Subcutaneous abdominal adipose tissue (tissue), 5 donors: ENCODE measurements at regions not wholly inside any gene's neighbourhood (a gene's known extent, or its start where the extent isn't known, plus 50 kb on each side); places are given as distances from the start of the nearest gene placed in this dataset.

Experiments used
- H3K27ac ChIP-seq: one replicate; pipeline ENCODE4 v1.7.0; 2013; ENCODE audit warnings: low read depth, mild to moderate bottlenecking, inconsistent platforms, low read length, moderate library complexity
- H3K27me3 ChIP-seq, 5 donors: one replicate each; pipeline ENCODE4 v1.7.0; 2013; ENCODE audit warnings: low read length in 5 of 5, inconsistent platforms in 1 of 5; ENCODE audit not compliant: control insufficient read depth in 5 of 5, insufficient read depth in 4 of 5
- H3K36me3 ChIP-seq, 5 donors: one replicate each; pipeline ENCODE4 v1.7.0; 2013; ENCODE audit warnings: low read length in 5 of 5; ENCODE audit not compliant: control insufficient read depth in 5 of 5, insufficient read depth in 5 of 5
- H3K4me1 ChIP-seq, 5 donors: one replicate each; pipeline ENCODE4 v1.7.0; 2013; ENCODE audit warnings: low read length in 5 of 5, mild to moderate bottlenecking in 3 of 5, moderate library complexity in 1 of 5; ENCODE audit not compliant: control insufficient read depth in 5 of 5, insufficient read depth in 5 of 5
- H3K4me3 ChIP-seq, 5 donors: one replicate each; pipeline ENCODE4 v1.7.0; 2013; ENCODE audit warnings: low read length in 5 of 5, low read depth in 1 of 5
- H3K9ac ChIP-seq, 5 donors: one replicate each; pipeline ENCODE4 v1.7.0; 2013; ENCODE audit warnings: low read length in 5 of 5, mild to moderate bottlenecking in 4 of 5, moderate library complexity in 3 of 5
- H3K9me3 ChIP-seq, 5 donors: one replicate each; pipeline ENCODE4 v1.7.0; 2013; ENCODE audit warnings: low read length in 5 of 5; ENCODE audit not compliant: control insufficient read depth in 5 of 5
- donor health status: healthy.
- donor health status: healthy.
- donor health status: healthy.
- donor health status: healthy.
- donor health status: healthy.

GRCh38 chrX:17291171-17291900 is 83.7 kb upstream of the NHS start:
- Histone ChIP-seq H3K4me1 (peaks cover 0 to 14% (median 9%) of the 10 kb centered on the region in 5 donors), H3K4me3 (no peak overlapping the region), H3K9ac (no peak overlapping the region), H3K27me3 (no peaks in the 10 kb centered on the region), H3K36me3 (no peaks in the 10 kb centered on the region), H3K27ac (no peak overlapping the region), H3K9me3 (peaks cover 0 to 9% (median 5%) of the 10 kb centered on the region in 5 donors)

DNA sequence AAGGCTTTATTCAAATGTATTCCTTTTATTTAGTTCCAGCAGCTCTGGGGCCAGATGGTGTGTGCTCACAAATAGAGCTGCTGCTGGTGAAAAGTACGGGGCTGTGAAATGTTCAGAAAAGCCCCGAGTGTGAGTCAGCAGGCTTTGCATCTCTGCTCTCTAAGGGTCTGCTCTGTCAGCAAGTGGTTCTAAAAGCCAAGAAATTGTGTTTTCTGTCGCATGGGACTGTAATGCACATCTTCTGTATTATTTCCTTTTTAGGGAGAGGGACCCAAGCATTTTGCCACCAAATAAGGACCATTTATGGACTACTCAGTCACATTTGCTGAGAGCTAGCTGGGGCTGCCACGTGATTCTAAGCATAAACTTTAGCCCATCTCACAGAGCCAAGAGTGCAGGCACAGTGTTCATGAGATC is 82.9 kb upstream of the NHS start:
- H3K9me3 ChIP-seq, result peaks cover 0 to 9% (median 5%) of the 10 kb centered on the region in 5 donors
- H3K36me3 ChIP-seq, result no peaks in the 10 kb centered on the region
- H3K27me3 ChIP-seq, result no peaks in the 10 kb centered on the region
- H3K27ac ChIP-seq, result no peak overlapping the region
- H3K9ac ChIP-seq, result no peak overlapping the region
- H3K4me1 ChIP-seq, result peaks cover 0 to 14% (median 9%) of the 10 kb centered on the region in 5 donors
- H3K4me3 ChIP-seq, result no peak overlapping the region

GRCh38 chrX:17294561-17294960 is 80.4 kb upstream of the NHS start:
- Histone ChIP-seq H3K27me3 (no peaks in the 10 kb centered on the region), H3K36me3 (no peaks in the 10 kb centered on the region), H3K9ac (no peak overlapping the region), H3K4me1 (peaks cover 0 to 14% (median 10%) of the 10 kb centered on the region in 5 donors), H3K4me3 (no peak overlapping the region), H3K9me3 (peaks cover 0 to 9% (median 5%) of the 10 kb centered on the region in 5 donors), H3K27ac (no peak overlapping the region)

DNA sequence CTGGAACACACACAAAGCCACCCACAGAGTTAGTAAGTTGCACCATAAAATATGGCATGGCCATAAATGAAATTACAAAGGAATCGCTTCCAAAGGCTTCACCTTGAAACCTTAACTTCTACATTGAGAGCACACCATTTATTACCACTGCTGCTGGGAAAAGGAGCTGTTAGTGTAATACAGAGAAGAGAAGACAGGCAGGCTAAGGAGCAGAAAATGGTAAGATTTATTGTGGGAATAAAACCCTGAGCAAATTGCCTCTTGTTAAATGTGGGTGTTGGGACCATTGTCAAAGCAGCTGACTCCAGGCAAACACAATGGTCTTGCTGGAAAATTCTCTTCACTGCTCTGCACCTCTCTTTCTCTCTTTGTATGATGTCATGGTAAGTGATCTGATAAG is 79.2 kb upstream of the NHS start:
- H3K4me3 ChIP-seq, result no peak overlapping the region
- H3K4me1 ChIP-seq, result peaks cover 0 to 14% (median 10%) of the 10 kb centered on the region in 5 donors
- H3K9ac ChIP-seq, result no peak overlapping the region
- H3K36me3 ChIP-seq, result no peaks in the 10 kb centered on the region
- H3K27ac ChIP-seq, result no peak overlapping the region
- H3K9me3 ChIP-seq, result no peaks in the 10 kb centered on the region
- no peaks in the 10 kb centered on the region for H3K27me3 ChIP-seq

DNA sequence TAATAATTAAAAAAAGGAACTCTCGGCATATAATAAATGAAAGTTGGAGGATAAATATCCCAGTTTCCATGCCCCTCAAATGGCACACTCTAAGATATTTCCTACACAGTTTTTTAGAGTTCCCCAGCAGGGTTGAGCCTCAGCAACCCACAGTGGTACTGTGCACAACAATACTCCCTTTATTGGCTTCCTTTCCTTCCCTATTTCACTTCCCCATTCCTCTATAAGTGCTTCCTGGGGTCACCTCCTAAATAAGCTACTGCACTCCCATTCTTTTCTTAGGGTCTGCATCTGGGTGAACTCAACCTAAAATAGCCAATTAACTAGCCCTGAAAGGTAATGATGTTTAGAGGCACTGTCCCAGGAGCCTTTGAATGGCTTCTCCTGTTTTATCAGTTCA is 76.4 kb upstream of the NHS start:
- Histone ChIP-seq H3K9ac (no peak overlapping the region), H3K4me3 (peak overlapping the region in 1 of 5 donors; percentile 24), H3K36me3 (no peaks in the 10 kb centered on the region), H3K27ac (no peak overlapping the region), H3K4me1 (peaks cover 0 to 3% (median 0%) of the 10 kb centered on the region in 5 donors), H3K27me3 (no peaks in the 10 kb centered on the region), H3K9me3 (peaks cover 0 to under 1% (median 0%) of the 10 kb centered on the region in 5 donors)

DNA sequence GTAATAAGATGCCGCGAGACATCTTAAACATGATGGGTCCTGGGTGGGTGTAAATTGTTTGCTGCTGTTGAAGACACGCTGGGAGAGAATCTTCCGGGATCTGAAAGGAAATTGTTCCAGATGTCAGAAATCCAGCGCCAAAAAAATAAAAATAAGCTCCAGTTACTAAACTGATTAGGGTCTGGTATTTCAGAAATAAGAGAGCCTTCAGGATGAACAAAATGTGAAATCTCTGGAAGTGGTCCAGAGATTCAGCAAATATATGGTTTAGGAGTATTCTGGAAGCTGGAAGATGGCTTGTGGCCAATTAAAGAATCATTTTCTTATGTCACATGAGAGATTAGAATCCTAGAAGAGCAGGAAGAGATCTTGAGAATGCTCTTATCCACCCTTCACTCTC is 75.8 kb upstream of the NHS start:
- Histone ChIP-seq H3K27me3 (no peaks in the 10 kb centered on the region), H3K4me3 (peak overlapping the region in 2 of 5 donors; percentile 2 to 24), H3K9ac (no peak overlapping the region), H3K27ac (no peak overlapping the region), H3K4me1 (peaks cover 0 to 3% (median 0%) of the 10 kb centered on the region in 5 donors), H3K36me3 (no peaks in the 10 kb centered on the region), H3K9me3 (peaks cover 0 to 4% (median 0%) of the 10 kb centered on the region in 5 donors)

DNA sequence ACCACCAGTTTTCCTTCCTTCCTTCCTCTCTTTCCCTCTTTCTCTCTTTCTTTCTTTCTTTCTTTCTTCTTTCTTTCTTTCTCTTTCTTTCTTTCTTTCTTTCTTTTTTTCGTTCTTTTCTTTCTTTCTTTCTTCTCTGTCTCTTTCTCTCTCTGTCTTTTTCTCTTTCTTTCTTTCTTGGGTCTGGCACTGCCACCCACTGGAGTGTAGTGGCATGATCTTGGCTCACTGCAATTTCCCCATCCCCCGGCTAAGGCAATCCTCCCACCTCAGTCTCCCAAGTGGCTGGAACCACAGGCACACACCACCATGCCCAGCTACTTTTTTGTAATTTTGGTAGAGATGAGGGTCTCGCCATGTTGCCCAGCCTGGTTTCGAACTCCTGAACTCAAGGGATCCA is 51.6 kb upstream of the NHS start:
- Histone ChIP-seq H3K9me3 (no peaks in the 10 kb centered on the region), H3K4me3 (no peak overlapping the region), H3K27ac (no peak overlapping the region), H3K4me1 (no peaks in the 10 kb centered on the region), H3K27me3 (no peaks in the 10 kb centered on the region), H3K9ac (no peak overlapping the region), H3K36me3 (no peaks in the 10 kb centered on the region)
